ENCODE measurements at regions not wholly inside any gene's neighbourhood (a gene's known extent, or its start where the extent isn't known, plus 50 kb on each side); places are given as distances from the start of the nearest gene placed in this dataset.

DNA sequence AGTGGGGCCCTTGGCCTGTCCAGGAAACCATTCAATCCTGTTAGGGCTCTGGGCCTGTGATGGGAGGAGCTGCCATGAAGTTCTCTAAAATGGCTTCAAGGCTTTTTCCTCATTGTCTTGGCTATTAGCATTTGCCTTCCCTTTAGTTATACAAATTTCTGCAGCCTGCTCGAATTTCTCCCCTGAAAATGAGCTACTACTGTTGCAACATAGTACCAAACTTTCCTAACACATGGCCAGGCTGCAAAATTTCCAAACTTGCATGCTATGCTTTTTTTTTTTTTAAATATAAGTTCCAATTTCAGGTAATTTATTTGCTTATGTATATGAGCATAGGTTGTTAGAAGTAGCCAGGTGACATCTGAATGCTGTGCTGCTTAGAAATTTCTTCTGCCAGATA lies 560.8 kb upstream of the TBL1XR1 start:
- TF ChIP-seq, protein P1, sequence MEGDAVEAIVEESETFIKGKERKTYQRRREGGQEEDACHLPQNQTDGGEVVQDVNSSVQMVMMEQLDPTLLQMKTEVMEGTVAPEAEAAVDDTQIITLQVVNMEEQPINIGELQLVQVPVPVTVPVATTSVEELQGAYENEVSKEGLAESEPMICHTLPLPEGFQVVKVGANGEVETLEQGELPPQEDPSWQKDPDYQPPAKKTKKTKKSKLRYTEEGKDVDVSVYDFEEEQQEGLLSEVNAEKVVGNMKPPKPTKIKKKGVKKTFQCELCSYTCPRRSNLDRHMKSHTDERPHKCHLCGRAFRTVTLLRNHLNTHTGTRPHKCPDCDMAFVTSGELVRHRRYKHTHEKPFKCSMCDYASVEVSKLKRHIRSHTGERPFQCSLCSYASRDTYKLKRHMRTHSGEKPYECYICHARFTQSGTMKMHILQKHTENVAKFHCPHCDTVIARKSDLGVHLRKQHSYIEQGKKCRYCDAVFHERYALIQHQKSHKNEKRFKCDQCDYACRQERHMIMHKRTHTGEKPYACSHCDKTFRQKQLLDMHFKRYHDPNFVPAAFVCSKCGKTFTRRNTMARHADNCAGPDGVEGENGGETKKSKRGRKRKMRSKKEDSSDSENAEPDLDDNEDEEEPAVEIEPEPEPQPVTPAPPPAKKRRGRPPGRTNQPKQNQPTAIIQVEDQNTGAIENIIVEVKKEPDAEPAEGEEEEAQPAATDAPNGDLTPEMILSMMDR (IDR thresholded peaks at IDR 0.05; ENCODE audit: low read depth, low read length, missing input control), result no peak
- TF ChIP-seq SP1 (IDR thresholded peaks at IDR 0.05), result no peak
- TF ChIP-seq RAD21 (IDR thresholded peaks at IDR 0.05), result no peak
- TF ChIP-seq FOXA1 (IDR thresholded peaks at IDR 0.05), result no peak
- no peak for TF ChIP-seq NR2F2 (IDR thresholded peaks at IDR 0.05)
